ENCODE measurements at regions not wholly inside any gene's neighbourhood (a gene's known extent, or its start where the extent isn't known, plus 50 kb on each side); places are given as distances from the start of the nearest gene placed in this dataset.

DNA sequence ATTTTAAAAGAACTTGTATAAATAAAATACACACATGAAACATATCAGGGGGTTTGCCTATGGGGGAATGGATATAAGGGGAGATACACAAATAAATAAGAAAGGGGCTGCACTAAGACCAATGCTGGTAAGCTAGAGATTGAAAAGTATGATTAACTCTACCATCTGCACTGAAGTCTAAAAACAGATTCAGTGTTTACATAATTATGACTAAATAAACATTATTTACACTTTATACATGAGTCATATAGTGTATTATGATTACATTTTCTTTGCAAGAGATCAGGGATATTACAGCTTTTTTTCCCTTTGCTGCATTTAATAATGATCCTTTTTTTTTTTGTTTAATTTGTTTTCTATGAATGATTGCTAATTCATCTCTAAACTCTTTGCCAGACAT, 367.9 kb downstream of the TMEM38B start:
- no peaks in the 10 kb centered on the region for H3K36me3 Mint-ChIP-seq
- no peak overlapping the region for H3K4me3 Mint-ChIP-seq
- no peaks in the 10 kb centered on the region for H3K4me1 Mint-ChIP-seq
- no peak for DNase-seq
- no peak overlapping the region for H3K27ac Mint-ChIP-seq
- H3K27me3 Mint-ChIP-seq, result no peaks in the 10 kb centered on the region
- H3K9me3 Mint-ChIP-seq, result no peaks in the 10 kb centered on the region

GRCh38 chr9:106065136-106065535, 370.8 kb downstream of the TMEM38B start:
- Mint-ChIP-seq H3K9me3 (no peaks in the 10 kb centered on the region), H3K27me3 (no peaks in the 10 kb centered on the region), H3K27ac (no peak overlapping the region), H3K36me3 (no peaks in the 10 kb centered on the region), H3K4me3 (no peak overlapping the region), H3K4me1 (no peaks in the 10 kb centered on the region)
- no peak for DNase-seq

- DNase-seq, result no peak
- Mint-ChIP-seq H3K36me3 (no peaks in the 10 kb centered on the region), H3K27ac (no peak overlapping the region), H3K9me3 (no peaks in the 10 kb centered on the region), H3K4me3 (no peak overlapping the region), H3K27me3 (no peaks in the 10 kb centered on the region), H3K4me1 (no peaks in the 10 kb centered on the region)
Observed at GRCh38 chr9:106065579-106066214, 371.4 kb downstream of the TMEM38B start.

DNA sequence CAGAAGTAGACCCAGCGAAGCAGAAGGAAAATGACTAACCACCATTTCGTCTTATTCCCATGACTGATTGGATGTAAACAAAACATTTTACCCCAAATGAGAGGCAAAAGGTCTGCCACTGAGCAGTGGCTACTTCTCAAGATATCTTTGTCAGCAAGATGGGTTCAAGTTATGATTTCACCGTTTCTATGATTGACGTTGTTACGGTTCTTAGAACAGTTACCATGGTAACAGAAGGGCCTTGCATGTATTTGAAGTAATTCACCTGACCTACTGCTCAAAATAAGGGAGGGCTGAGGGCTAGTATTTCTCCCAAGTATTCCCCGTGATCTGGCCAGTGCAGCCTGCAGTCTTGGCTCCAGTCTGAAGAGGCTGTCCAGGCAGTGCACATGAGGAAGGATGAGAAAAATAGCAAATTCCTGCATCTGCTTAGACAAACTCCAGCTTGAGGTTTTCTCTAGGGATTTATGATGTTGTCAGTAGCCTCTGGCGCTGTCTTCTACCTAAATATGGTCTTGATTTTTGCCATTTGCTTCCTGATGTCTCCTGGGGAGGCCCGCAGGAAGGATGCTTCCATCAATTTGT, 372.7 kb downstream of the TMEM38B start:
- H3K4me3 Mint-ChIP-seq, result no peak overlapping the region
- no peaks in the 10 kb centered on the region for H3K9me3 Mint-ChIP-seq
- H3K4me1 Mint-ChIP-seq, result no peaks in the 10 kb centered on the region
- H3K36me3 Mint-ChIP-seq, result no peaks in the 10 kb centered on the region
- no peak for DNase-seq
- no peak overlapping the region for H3K27ac Mint-ChIP-seq
- no peaks in the 10 kb centered on the region for H3K27me3 Mint-ChIP-seq

DNA sequence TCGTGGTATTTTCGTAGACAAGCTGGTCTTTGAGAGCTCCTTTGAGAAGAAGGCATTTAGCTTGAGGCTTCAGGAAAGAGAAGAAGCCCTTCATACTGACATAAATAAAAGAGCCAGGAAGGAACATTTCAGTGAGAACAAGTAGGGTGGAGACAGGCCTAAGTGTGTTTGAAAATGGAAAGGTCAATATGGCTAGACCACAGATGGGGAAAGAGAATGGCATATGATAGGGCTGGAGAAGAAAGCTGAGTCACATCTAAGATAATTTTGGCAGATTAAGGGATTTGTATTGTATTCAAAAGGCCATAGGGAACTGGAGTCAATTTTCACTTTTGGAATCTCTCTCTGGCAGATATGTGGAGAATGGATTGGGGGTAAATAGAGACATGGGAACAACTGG, 374.9 kb downstream of the TMEM38B start:
- Mint-ChIP-seq H3K27me3 (peaks cover 5% of the 10 kb centered on the region), H3K4me1 (no peaks in the 10 kb centered on the region), H3K36me3 (no peaks in the 10 kb centered on the region), H3K27ac (no peak overlapping the region), H3K4me3 (no peak overlapping the region), H3K9me3 (no peaks in the 10 kb centered on the region)
- no peak for DNase-seq

DNA sequence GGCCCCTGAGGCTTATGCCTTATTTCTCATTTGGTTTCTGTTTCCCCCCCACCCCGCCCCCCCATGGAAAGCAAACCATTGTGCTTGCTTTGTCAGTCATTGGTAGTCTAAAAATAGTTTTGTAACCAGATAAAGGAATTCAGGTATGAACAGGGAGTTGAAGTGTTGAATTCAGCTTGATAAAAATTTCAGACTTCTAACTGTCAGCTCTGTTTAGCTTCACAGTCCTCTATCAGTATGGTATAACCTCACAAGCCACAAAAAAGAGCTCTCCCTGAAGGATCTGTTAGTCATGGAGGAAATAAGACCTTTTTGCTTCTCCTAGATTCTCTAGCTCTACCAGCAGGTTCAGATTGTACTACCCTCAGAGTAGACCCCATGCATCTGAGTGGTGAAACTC, 378.1 kb downstream of the TMEM38B start:
- Mint-ChIP-seq H3K4me3 (no peak overlapping the region), H3K27me3 (peaks cover 5% of the 10 kb centered on the region), H3K9me3 (no peaks in the 10 kb centered on the region), H3K4me1 (no peaks in the 10 kb centered on the region), H3K36me3 (no peaks in the 10 kb centered on the region), H3K27ac (no peak overlapping the region)
- DNase-seq, result no peak

- Mint-ChIP-seq H3K4me3 (no peak overlapping the region), H3K9me3 (no peaks in the 10 kb centered on the region), H3K27ac (no peak overlapping the region), H3K4me1 (no peaks in the 10 kb centered on the region), H3K27me3 (peaks cover 5% of the 10 kb centered on the region), H3K36me3 (no peaks in the 10 kb centered on the region)
- DNase-seq, result no peak
Observed at GRCh38 chr9:106074006-106074405, 379.7 kb downstream of the TMEM38B start.

GRCh38 chr9:106075236-106075959, 381.1 kb downstream of the TMEM38B start:
- Mint-ChIP-seq H3K36me3 (no peaks in the 10 kb centered on the region), H3K9me3 (no peaks in the 10 kb centered on the region), H3K27me3 (peaks cover 5% of the 10 kb centered on the region), H3K4me1 (no peaks in the 10 kb centered on the region), H3K4me3 (no peak overlapping the region), H3K27ac (no peak overlapping the region)
- no peak for DNase-seq

GRCh38 chr9:106075960-106076327, 381.6 kb downstream of the TMEM38B start:
- H3K36me3 Mint-ChIP-seq, result no peaks in the 10 kb centered on the region
- DNase-seq, result no peak
- H3K9me3 Mint-ChIP-seq, result no peaks in the 10 kb centered on the region
- H3K4me1 Mint-ChIP-seq, result no peaks in the 10 kb centered on the region
- H3K27me3 Mint-ChIP-seq, result peaks cover 5% of the 10 kb centered on the region
- no peak overlapping the region for H3K27ac Mint-ChIP-seq
- no peak overlapping the region for H3K4me3 Mint-ChIP-seq

GRCh38 chr9:106076711-106077110, 382.4 kb downstream of the TMEM38B start:
- H3K4me3 Mint-ChIP-seq, result no peak overlapping the region
- no peak for DNase-seq
- no peaks in the 10 kb centered on the region for H3K9me3 Mint-ChIP-seq
- H3K4me1 Mint-ChIP-seq, result no peaks in the 10 kb centered on the region
- H3K27me3 Mint-ChIP-seq, result peaks cover 5% of the 10 kb centered on the region
- H3K36me3 Mint-ChIP-seq, result no peaks in the 10 kb centered on the region
- H3K27ac Mint-ChIP-seq, result no peak overlapping the region

- no peak for DNase-seq
- Mint-ChIP-seq H3K4me1 (no peaks in the 10 kb centered on the region), H3K36me3 (no peaks in the 10 kb centered on the region), H3K27me3 (peaks cover 5% of the 10 kb centered on the region), H3K9me3 (no peaks in the 10 kb centered on the region), H3K27ac (no peak overlapping the region), H3K4me3 (no peak overlapping the region)
Observed at GRCh38 chr9:106077731-106078130, 383.4 kb downstream of the TMEM38B start.

- peaks cover 1% of the 10 kb centered on the region for H3K9me3 Mint-ChIP-seq
- no peak overlapping the region for H3K4me3 Mint-ChIP-seq
- H3K27ac Mint-ChIP-seq, result no peak overlapping the region
- H3K36me3 Mint-ChIP-seq, result no peaks in the 10 kb centered on the region
- no peak for DNase-seq
- H3K27me3 Mint-ChIP-seq, result no peaks in the 10 kb centered on the region
- no peaks in the 10 kb centered on the region for H3K4me1 Mint-ChIP-seq
Observed at GRCh38 chr9:106082621-106083020, 388.3 kb downstream of the TMEM38B start.

DNA sequence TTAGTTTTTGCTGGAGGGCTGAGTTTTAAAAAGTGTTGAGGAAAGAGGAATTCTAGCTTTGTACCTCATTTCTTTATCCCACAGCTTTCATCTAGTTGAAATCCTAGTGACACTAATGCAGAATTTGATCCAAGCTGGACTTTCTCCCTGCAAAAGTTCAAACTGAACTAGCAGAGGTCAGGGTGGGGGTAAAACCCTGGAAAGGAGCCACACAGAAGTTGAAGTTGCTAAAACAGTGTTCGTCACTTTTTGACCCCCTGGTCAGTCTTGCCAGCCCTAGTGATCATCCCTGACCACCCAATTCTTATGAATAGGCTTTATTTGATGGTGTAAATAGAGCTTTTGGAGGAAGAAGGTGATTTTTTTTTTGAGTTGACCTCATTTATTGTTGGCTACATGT, 390.4 kb downstream of the TMEM38B start:
- no peak overlapping the region for H3K27ac Mint-ChIP-seq
- no peaks in the 10 kb centered on the region for H3K36me3 Mint-ChIP-seq
- H3K4me1 Mint-ChIP-seq, result no peaks in the 10 kb centered on the region
- DNase-seq, result no peak
- no peaks in the 10 kb centered on the region for H3K27me3 Mint-ChIP-seq
- peaks cover 8% of the 10 kb centered on the region for H3K9me3 Mint-ChIP-seq
- H3K4me3 Mint-ChIP-seq, result no peak overlapping the region

DNA sequence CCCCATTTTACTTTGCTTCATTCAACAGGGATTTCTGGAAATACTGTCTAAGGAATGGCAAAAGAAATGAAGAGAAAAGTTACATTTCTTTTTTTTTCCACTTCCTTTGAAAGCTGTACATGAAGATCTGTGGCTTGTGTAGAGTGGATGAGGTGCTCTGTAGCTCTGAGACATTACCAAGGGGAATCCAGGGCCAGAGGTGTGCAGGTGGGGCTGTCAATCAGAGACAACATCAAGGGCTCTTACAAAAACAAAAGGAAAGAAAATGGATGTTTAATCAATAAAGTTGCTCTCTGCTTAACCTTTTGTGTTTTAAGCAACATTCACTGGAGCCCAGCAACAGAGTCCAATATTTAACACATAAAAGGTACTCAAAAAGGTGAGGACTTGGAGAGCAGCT, 391.1 kb downstream of the TMEM38B start:
- Mint-ChIP-seq H3K27ac (no peak overlapping the region), H3K27me3 (no peaks in the 10 kb centered on the region), H3K4me1 (no peaks in the 10 kb centered on the region), H3K36me3 (no peaks in the 10 kb centered on the region), H3K9me3 (peaks cover 8% of the 10 kb centered on the region), H3K4me3 (no peak overlapping the region)
- DNase-seq, result no peak

DNA sequence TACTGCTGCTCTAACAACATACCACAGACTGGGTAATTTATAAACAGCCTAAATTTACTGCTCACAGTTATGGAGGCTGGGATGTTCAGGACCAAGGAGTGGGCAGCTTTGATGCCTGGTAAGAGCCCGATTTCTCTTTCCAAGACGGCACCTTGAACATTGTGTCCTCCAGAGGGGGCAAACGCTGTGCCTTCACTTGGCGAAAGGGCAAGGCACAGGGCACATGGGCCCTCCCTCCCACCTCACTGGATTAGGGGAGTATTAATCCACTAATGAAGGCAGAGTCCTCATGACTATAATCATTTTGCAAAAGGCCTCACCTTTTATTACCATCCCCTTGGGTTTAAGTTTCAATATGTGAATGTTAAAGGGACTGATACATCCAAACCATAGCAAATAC, 397.7 kb downstream of the TMEM38B start:
- Mint-ChIP-seq H3K27me3 (no peaks in the 10 kb centered on the region), H3K36me3 (no peaks in the 10 kb centered on the region), H3K4me3 (no peak overlapping the region), H3K4me1 (no peaks in the 10 kb centered on the region), H3K9me3 (peaks cover 13% of the 10 kb centered on the region), H3K27ac (no peak overlapping the region)
- DNase-seq, result no peak

DNA sequence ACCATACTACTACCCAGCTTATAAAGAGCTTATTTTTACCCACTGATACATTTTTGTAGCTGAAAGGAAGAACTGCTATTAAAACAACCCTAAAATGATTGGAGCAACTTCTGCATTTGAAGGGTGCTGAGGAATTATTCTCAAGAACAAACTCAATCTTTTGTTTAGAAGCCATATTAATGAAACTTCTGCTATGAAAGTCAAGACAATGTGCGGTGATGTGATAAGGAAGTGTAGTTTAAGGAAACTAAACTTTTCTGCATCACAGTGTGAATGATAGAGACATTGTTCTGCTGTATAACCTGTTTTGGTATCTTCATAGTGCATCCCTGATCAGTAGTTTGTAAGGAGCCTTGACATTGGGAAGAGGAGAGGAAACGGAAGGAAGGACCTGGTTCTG, 408.5 kb downstream of the TMEM38B start:
- no peak overlapping the region for H3K27ac Mint-ChIP-seq
- no peaks in the 10 kb centered on the region for H3K27me3 Mint-ChIP-seq
- H3K36me3 Mint-ChIP-seq, result no peaks in the 10 kb centered on the region
- DNase-seq, result no peak
- H3K4me3 Mint-ChIP-seq, result no peak overlapping the region
- no peaks in the 10 kb centered on the region for H3K4me1 Mint-ChIP-seq
- peaks cover 8% of the 10 kb centered on the region for H3K9me3 Mint-ChIP-seq
